Neuronal stem cell (in vitro differentiated cells): ENCODE measurements at regions not wholly inside any gene's neighbourhood (a gene's known extent, or its start where the extent isn't known, plus 50 kb on each side); places are given as distances from the start of the nearest gene placed in this dataset.

Experiments
- DNase-seq: peaks from one replicate; pipeline ENCODE4 v3.0.0-alpha.2; 2013; ENCODE audit warnings: low spot score
- H2AFZ ChIP-seq: one replicate; pipeline ENCODE4 v1.6.1; 2013; ENCODE audit warnings: mild to moderate bottlenecking, low read length, inconsistent platforms
- H2AK5ac ChIP-seq: 2 replicates; pipeline ENCODE4 v1.6.1; 2013; ENCODE audit warnings: low read depth, mild to moderate bottlenecking, inconsistent platforms, low read length, moderate library complexity, mixed read lengths
- H2BK120ac ChIP-seq: 2 replicates; pipeline ENCODE4 v1.6.1; 2013; ENCODE audit warnings: low read depth, mild to moderate bottlenecking, inconsistent platforms, low read length, moderate library complexity, mixed read lengths
- H2BK12ac ChIP-seq: one replicate; pipeline ENCODE4 v1.6.1; 2013; ENCODE audit warnings: low read length, inconsistent platforms
- H2BK15ac ChIP-seq: 2 replicates; pipeline ENCODE4 v1.6.1; 2013; ENCODE audit warnings: mild to moderate bottlenecking, low read length, inconsistent platforms, mixed read lengths
- H2BK5ac ChIP-seq: one replicate; pipeline ENCODE4 v1.6.1; 2013; ENCODE audit warnings: inconsistent platforms, mild to moderate bottlenecking, low read length, moderate library complexity
- H3K14ac ChIP-seq: one replicate; pipeline ENCODE4 v1.6.1; 2013; ENCODE audit warnings: low read length, inconsistent platforms
- H3K18ac ChIP-seq: 2 replicates; pipeline ENCODE4 v1.6.1; 2013; ENCODE audit warnings: low read length, inconsistent platforms
- H3K23ac ChIP-seq: 2 replicates; pipeline ENCODE4 v1.6.1; 2013; ENCODE audit warnings: low read depth, mild to moderate bottlenecking, mixed read lengths, low read length, inconsistent platforms; ENCODE audit not compliant: poor library complexity
- H3K27ac ChIP-seq: replicated peaks from 3 replicates; pipeline ENCODE4 v1.5.1; 2013; ENCODE audit warnings: low read length, inconsistent platforms
- H3K27me3 ChIP-seq, 3 experiments: 2 replicates each; pipeline ENCODE4 v1.6.1; 2013; ENCODE audit warnings: low read length in 3 of 3, mild to moderate bottlenecking in 2 of 3, inconsistent platforms in 1 of 3, low read depth in 1 of 3, mixed read lengths in 1 of 3, moderate library complexity in 1 of 3; ENCODE audit not compliant: control insufficient read depth in 3 of 3, insufficient read depth in 3 of 3
- H3K36me3 ChIP-seq, 2 donors: replicated peaks in 1 of 2; 2 replicates each; pipeline ENCODE4 v1.6.1; 2013; ENCODE audit warnings: low read length in 2 of 2; ENCODE audit not compliant: control insufficient read depth in 2 of 2, insufficient read depth in 2 of 2
- H3K4ac ChIP-seq: 2 replicates; pipeline ENCODE4 v1.6.1; 2013; ENCODE audit warnings: inconsistent platforms, mild to moderate bottlenecking, low read length, moderate library complexity
- H3K4me1 ChIP-seq, 2 donors: 1 replicate in 1 of 2; 2 replicates in 1 of 2; pipeline ENCODE4 v1.6.1; 2013; ENCODE audit warnings: low read length in 2 of 2, low read depth in 1 of 2; ENCODE audit not compliant: control insufficient read depth in 2 of 2, insufficient read depth in 1 of 2
- H3K4me2 ChIP-seq: one replicate; pipeline ENCODE4 v1.6.1; 2013; ENCODE audit warnings: mild to moderate bottlenecking, low read length, inconsistent platforms; ENCODE audit not compliant: insufficient read depth, poor library complexity, severe bottlenecking
- H3K4me3 ChIP-seq, 2 donors: 2 replicates each; pipeline ENCODE4 v1.5.1; 2013; ENCODE audit warnings: low read length in 2 of 2, mild to moderate bottlenecking in 2 of 2, inconsistent platforms in 1 of 2, moderate library complexity in 1 of 2
- H3K79me1 ChIP-seq: one replicate; pipeline ENCODE4 v1.6.1; 2013; ENCODE audit warnings: low read depth, mild to moderate bottlenecking, inconsistent platforms, low read length, moderate library complexity
- H3K9ac ChIP-seq: one replicate; pipeline ENCODE4 v1.6.1; 2013; ENCODE audit warnings: mild to moderate bottlenecking, low read depth, low read length, inconsistent platforms; ENCODE audit not compliant: poor library complexity
- H3K9me3 ChIP-seq, 2 donors: replicated peaks in 1 of 2; 2 replicates each; pipeline versions ENCODE3 to v1.6.1; 2013; ENCODE audit warnings: low read length in 2 of 2, mild to moderate bottlenecking in 2 of 2, inconsistent platforms in 1 of 2, low read depth in 1 of 2, mixed read lengths in 1 of 2, moderate library complexity in 1 of 2; ENCODE audit not compliant: control insufficient read depth in 2 of 2, insufficient read depth in 1 of 2
- H4K8ac ChIP-seq: one replicate; pipeline ENCODE4 v1.6.1; 2013; ENCODE audit warnings: low read depth, mild to moderate bottlenecking, inconsistent platforms, low read length, moderate library complexity
- H4K91ac ChIP-seq: one replicate; pipeline ENCODE4 v1.6.1; 2013; ENCODE audit warnings: low read length, low read depth, mild to moderate bottlenecking, inconsistent platforms; ENCODE audit not compliant: poor library complexity
- WGBS, 2 donors: extraction: QIAGEN DNeasy Blood & Tissue Kit; methylation state at CpG; one replicate each; pipeline ENCODE4 v1.1.7; 2013; ENCODE audit warnings: missing lambda C conversion rate in 2 of 2, mixed read lengths in 1 of 2; ENCODE audit not compliant: insufficient read length in 2 of 2, insufficient replicate concordance in 1 of 2; ENCODE audit errors: extremely low coverage in 2 of 2; 5-methylcytosine and 5-hydroxymethylcytosine counted together

DNA sequence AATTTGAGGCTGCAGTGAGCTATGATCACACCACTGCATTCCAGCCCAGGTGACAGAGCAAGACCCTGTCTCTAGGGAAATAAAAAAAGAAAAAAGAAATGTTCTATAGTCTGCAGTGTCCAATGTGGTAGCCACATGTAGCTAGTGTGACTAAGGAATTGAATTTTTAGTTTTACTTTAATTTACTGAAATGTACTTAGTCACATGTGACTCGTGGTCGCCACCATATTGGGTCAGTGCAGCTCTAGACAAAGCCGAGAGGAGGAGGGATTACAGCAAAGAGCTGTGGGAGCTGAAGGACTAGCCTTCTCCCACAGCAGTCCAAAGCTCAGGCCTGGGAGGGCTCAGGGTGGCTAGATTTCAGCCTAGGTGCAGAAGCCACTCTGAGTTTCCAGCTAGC is 65.9 kb upstream of the NTRK3 start:
- no peaks in the 10 kb centered on the region for H3K36me3 ChIP-seq
- H3K4ac ChIP-seq, result no peak overlapping the region
- peak overlapping the region; percentile 77 for H3K14ac ChIP-seq
- H2BK12ac ChIP-seq, result no peak overlapping the region
- H3K79me1 ChIP-seq, result no peaks in the 10 kb centered on the region
- H3K27me3 ChIP-seq, result no peaks in the 10 kb centered on the region
- no peak overlapping the region for H2AK5ac ChIP-seq
- H3K4me3 ChIP-seq, result peak overlapping the region in 1 of 2 donors; percentile 33
- no peak overlapping the region for H4K91ac ChIP-seq
- no peak overlapping the region for H3K4me2 ChIP-seq
- H3K4me1 ChIP-seq, result no peaks in the 10 kb centered on the region
- no peak overlapping the region for H2BK120ac ChIP-seq
- no peaks in the 10 kb centered on the region for H3K9me3 ChIP-seq
- H3K9ac ChIP-seq, result no peak overlapping the region
- H2BK15ac ChIP-seq, result no peak overlapping the region
- H3K27ac ChIP-seq, result no peak overlapping the region
- DNase-seq, result no peak
- no peak overlapping the region for H2AFZ ChIP-seq
- H2BK5ac ChIP-seq, result no peak overlapping the region
- H3K18ac ChIP-seq, result no peak overlapping the region
- no peak overlapping the region for H4K8ac ChIP-seq
- no peak overlapping the region for H3K23ac ChIP-seq
- no CpG with 5 or more reads among the region's 3 CpGs for WGBS, 2 donors

DNA sequence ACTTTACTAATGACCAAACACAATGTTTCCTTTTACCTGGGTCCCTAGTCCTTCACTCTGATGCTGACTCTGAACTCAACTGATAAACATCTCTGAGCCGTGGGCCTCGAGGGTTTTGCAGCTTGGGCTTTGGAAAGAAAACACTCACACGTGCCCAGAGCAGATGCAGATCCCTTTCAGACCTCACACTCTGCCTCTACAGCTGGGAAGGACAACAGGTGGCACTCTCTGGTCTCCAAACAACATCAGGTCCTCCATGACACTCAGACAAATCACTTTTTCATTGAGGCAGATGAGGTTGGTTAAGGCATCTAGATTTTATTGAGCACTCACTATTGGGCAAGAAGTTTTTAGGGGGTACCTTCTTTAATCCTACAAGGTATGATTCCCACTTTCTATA is 64.7 kb upstream of the NTRK3 start:
- Histone ChIP-seq H2BK12ac (no peak overlapping the region), H3K36me3 (no peaks in the 10 kb centered on the region), H3K23ac (no peak overlapping the region), H3K9ac (no peak overlapping the region), H3K9me3 (no peaks in the 10 kb centered on the region), H2BK5ac (no peak overlapping the region), H2AK5ac (no peak overlapping the region), H2AFZ (no peak overlapping the region), H3K18ac (no peak overlapping the region), H3K27me3 (no peaks in the 10 kb centered on the region), H2BK120ac (no peak overlapping the region), H3K79me1 (no peaks in the 10 kb centered on the region), H3K14ac (no peak overlapping the region), H3K4me2 (no peak overlapping the region), H3K4me1 (no peaks in the 10 kb centered on the region), H3K4me3 (no peak overlapping the region), H4K91ac (no peak overlapping the region), H4K8ac (no peak overlapping the region), H3K4ac (no peak overlapping the region), H3K27ac (no peak overlapping the region), H2BK15ac (no peak overlapping the region)
- no CpG with 5 or more reads among the region's 3 CpGs for WGBS, 2 donors
- no peak for DNase-seq

DNA sequence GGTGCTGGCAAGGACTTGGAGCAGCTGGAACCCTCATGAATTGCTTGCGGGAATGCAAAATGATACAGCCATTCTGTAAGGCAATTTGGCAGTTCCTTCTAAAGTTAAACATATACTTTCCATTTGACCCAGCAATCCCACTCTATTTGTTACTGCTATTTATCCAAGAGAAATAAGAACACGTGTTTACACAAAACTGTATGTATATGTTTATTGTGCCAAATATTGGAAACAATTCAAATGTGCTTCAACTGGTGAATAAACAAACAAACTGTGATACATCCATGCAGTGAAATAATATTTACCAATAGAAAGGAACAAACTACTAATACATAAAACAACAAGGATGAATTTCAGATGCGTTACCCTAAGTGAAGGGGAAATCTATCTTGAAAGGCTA is 60.0 kb upstream of the NTRK3 start:
- Histone ChIP-seq H3K18ac (no peak overlapping the region), H4K91ac (no peak overlapping the region), H4K8ac (no peak overlapping the region), H2BK15ac (no peak overlapping the region), H3K23ac (no peak overlapping the region), H3K4ac (no peak overlapping the region), H3K9me3 (no peaks in the 10 kb centered on the region), H3K36me3 (no peaks in the 10 kb centered on the region), H3K9ac (no peak overlapping the region), H3K79me1 (no peaks in the 10 kb centered on the region), H3K27me3 (no peaks in the 10 kb centered on the region), H3K4me3 (no peak overlapping the region), H2BK12ac (no peak overlapping the region), H2BK5ac (no peak overlapping the region), H2AK5ac (no peak overlapping the region), H3K27ac (no peak overlapping the region), H2AFZ (no peak overlapping the region), H3K4me1 (no peaks in the 10 kb centered on the region), H3K4me2 (no peak overlapping the region), H2BK120ac (no peak overlapping the region), H3K14ac (no peak overlapping the region)
- WGBS, 2 donors, result no CpG with 5 or more reads among the region's 3 CpGs
- no peak for DNase-seq

DNA sequence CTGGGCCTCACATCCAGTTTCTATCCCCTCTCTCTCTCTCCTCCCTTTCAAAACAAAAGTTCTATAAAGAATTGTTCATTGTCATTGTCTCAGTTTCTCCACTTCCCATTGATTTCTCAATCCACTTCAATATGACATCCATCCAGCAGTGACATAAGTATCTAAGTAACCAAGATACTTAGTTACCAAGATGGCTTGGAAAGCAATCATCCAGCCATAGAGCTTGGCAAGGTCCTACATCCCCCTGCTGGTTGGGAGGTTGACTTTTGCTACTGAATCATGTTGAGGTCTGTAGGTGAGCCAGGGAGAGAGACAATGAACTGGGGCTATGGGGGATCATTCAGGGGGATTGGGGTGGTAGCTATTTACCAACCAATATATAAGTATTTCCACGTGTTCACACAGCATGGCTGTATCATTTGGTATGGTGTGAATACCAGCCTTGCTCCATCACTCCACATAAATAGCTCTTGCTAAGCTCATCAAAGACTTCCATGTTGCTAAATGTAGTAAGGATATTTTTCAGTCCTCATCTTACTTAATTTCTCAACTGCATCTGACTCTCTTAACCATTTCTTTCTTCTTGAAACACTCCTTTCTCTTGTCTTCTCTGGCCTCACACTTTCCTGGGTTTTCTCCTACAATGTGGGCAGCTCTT is 58.8 kb upstream of the NTRK3 start:
- Histone ChIP-seq H2BK5ac (no peak overlapping the region), H4K8ac (no peak overlapping the region), H2BK15ac (no peak overlapping the region), H3K27ac (no peak overlapping the region), H2BK12ac (no peak overlapping the region), H3K9ac (no peak overlapping the region), H2AFZ (no peak overlapping the region), H4K91ac (no peak overlapping the region), H3K4me1 (no peaks in the 10 kb centered on the region), H3K27me3 (no peaks in the 10 kb centered on the region), H3K23ac (no peak overlapping the region), H3K14ac (no peak overlapping the region), H3K4me2 (no peak overlapping the region), H3K9me3 (no peaks in the 10 kb centered on the region), H3K36me3 (no peaks in the 10 kb centered on the region), H2BK120ac (no peak overlapping the region), H2AK5ac (no peak overlapping the region), H3K18ac (no peak overlapping the region), H3K4me3 (no peak overlapping the region), H3K4ac (no peak overlapping the region), H3K79me1 (no peaks in the 10 kb centered on the region)
- WGBS, 2 donors, result no CpG with 5 or more reads among the region's 1 CpG
- DNase-seq, result no peak
